Stimulated activated CD4-positive, alpha-beta T cell treated with anti-CD3 and anti-CD28 coated beads, Interleukin-4, amount 100 ng/mL, for 48 hours (primary cell): ENCODE measurements at regions not wholly inside any gene's neighbourhood (a gene's known extent, or its start where the extent isn't known, plus 50 kb on each side); places are given as distances from the start of the nearest gene placed in this dataset.

Experiments
- DNase-seq, 2 donors: peaks; one replicate each; pipeline ENCODE4 v3.0.0-alpha.2; 2020; ENCODE audit warnings: low read depth in 2 of 2

DNA sequence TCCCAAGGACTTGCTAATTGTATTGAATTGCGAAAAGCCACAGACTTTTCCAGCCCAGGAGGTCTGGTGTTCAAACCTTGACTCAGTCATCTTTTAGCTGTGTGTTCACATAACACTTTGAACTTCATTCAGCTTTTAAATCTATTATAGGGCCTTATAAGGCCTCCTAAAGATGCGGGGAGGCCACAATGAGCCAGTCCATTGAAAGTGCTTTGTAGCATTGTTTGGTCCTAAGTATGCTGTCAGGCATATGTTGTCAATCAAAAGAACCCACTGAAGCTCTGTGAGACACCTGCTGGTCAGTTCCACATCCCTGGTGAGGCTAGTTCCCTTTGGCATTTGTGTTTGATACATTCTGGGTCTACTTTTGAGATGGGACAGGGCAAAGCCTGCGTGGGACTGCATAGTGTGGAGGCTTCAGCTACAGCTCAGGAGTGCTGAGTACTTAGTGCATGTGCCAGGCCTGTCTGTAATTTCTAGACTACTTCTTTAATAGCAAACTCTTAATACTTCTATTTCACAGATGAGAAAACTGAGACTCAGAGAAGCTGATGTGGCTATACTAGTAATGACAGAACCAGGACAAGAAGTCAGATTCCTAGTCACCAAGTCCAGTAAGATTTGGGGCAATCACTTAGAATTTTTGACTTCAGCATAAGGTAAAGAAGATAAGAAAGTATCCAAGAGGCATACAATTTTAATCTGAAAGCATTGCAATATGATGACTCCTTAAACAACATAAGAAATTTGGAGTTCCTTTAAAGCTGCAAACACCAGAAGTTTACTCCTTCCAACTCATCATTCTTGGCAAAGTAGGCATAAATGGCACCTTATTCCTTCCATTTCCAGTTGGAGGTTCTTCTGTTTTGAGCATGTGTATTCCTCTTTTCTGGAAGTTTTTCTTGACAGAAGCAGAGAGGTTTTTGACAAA lies 213.0 kb downstream of the PDCD6IP start:
- no peak for DNase-seq

DNA sequence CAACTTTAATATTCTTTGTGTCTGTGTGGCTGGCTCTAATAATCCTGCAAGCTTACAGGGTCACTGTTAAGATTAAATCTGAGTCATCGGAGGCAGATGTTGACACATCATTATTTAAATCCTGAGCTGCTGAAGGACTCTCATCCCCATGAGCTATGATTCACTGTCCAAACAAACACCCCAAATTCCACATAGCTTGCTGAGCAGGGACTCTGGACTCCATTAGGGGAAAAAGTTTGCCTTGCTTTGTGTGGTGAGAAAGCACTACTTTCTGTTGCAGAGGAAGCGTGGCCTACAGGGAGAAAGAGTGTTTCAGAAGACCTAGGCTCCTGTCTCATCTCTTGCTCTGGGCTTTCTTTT lies 213.7 kb downstream of the PDCD6IP start:
- DNase-seq = no peak

DNA sequence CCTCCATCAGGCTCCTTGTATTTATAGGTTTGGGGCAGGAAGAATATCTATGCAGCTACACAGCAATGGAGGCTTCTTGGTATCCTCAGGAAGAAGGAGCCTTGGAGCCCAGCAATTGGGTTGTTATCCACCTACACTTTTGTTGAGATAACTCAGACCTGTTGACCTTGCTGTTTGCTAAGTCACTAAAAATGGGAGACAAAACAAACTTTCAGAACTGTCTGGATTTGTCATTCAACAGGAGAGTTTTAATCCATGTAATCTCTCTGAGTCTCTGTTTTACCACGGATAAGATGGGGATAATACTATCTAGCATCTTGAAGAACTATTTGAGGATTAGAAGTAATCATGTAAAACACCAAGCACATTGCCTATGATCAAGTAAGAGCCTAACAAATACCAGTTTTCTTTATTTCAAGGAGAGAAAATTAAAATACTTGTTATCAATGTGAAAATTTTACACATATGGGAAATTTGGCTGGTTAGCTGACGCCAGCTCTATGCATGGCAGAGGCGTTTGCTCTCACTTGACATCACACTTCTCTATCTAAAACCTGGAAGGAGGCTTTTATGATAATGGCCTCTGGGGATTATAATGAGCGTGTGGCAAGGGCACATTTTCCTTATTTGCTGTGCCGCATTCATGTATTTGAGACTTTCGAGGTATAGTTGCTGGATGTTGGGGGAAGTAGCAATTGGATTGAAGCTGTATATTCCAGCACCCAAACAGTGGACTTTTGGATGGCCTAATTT lies 215.6 kb downstream of the PDCD6IP start:
- no peak for DNase-seq

DNA sequence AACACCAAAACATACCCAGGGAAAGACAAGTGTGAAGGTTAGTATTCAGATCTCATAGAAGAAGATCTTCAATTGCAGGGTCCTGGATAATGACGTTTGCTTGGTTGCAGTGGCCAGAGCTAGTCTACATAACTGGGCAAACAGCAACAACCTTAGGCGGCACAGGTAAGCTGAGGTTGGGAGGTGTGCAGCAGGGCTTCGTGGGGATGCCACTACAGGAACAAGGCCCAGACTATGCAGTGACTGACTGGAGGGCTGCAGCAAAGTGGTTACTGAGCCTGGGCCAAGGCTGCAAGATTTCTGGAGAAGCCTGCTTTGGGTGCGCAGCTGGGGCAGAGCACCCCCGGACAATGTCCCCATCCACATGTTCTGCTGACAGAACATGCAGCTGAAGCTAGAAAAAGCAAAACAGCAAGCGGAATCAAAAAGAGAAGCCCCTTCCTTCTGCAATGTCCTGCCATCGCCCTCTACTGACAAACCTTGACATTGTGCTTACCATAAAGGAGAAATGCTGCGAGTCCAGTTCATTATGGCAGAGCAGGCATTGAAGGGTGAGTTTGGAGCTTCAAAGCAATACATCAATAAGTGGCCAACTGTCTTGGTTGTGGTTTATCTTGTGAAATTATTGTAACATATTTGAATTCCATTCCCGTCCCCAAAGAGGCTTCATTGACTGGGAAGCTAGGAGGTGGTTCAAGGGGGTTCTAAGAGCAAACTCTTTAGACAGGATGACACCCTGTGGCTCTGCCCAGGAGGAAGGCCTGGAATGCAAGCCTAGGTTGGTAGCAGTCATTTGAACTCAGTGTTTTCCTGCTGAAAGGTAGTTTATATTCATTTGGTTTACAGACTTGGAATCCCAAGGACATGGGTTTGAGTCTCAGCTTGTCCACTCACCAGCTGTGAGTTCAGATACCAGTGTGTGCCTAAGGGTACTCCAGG lies 217.0 kb downstream of the PDCD6IP start:
- DNase-seq = no peak

DNA sequence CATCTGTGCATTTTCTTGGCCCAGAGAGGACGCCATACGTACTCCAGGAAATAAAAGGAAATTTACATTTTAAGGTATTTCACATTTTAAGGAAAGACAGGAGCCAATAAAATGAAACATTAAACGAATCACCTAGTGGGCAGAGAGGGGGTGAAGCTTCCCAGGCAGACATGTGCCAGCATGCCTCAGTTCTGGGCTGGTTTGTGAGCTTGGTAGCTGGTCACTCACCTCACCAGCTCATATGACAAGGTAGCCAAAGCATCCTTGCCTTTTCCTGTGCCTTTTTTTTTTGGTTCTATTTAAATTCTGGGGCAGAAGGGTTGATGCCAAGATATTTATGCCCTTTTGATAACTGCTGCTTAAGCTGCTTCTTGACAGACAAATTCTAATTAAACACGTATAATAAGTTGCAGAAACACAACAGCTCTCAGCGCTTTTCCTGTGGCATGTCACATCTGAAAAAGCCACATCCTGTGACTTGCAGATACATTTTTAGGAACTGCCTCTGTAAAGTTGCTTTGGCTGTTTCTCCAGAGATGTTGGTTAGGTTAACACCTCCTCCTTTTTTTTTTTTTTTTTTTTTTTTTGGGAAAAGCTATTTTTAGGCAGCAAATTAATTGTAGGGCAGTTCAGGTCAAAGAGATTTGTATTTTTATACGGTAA lies 218.6 kb downstream of the PDCD6IP start:
- no peak for DNase-seq

DNA sequence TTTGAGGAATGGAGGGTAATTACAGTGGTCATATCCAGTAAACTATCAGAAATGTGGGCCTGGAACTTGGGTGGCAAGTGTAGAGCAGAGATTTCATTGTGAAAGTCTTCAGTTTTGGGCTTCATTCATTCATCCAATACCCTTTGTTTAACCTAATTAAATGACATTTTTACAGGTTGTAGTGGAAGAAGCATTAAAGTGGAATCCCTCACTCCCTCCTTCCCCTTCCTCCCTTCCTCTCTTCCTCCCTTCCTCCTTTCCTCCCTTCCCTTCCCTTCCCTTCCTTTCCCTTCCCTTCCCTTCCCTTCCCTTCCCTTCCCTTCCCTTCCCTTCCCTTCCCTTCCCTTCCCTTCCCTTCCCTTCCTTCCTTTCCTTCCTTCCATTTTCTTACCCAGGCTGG lies 219.3 kb downstream of the PDCD6IP start:
- DNase-seq = no peak

DNA sequence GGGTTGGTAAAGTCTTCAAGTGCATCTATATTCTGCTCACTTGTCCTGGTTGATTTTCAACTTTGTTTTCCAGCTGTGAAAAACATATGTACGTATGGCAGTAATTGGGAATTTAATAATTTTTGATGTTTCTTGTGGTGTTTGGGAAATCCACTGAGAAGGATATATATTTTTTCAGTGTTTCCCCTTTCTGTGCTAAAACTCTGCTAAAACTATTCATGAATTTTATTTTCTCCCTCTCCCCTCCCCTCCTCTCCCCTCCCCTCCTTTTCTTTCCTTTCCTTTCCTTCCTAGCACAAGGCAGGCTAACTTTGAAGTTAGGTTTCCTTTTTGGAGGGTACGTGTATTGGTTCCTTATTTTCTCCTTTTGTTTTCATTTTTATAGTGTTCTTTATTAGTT lies 220.7 kb downstream of the PDCD6IP start:
- no peak for DNase-seq

DNA sequence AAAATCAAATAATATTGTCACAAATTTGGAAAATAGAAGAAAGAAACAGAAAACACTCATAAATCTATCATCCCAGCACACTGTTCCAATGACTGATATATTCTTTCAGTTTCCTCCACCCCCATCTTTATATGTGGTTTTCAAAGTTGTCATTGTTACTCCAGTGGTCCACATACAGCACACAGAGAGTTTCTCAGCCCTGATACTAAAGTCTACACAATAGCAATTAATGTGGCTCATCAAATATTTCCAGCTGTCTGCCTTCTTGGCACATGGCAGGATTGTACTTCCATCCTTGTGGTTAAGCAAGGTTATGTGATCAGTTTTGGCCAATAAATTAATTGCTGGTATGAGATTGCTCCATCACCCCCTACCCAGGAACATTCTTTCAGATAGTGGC lies 221.7 kb downstream of the PDCD6IP start:
- no peak for DNase-seq

DNA sequence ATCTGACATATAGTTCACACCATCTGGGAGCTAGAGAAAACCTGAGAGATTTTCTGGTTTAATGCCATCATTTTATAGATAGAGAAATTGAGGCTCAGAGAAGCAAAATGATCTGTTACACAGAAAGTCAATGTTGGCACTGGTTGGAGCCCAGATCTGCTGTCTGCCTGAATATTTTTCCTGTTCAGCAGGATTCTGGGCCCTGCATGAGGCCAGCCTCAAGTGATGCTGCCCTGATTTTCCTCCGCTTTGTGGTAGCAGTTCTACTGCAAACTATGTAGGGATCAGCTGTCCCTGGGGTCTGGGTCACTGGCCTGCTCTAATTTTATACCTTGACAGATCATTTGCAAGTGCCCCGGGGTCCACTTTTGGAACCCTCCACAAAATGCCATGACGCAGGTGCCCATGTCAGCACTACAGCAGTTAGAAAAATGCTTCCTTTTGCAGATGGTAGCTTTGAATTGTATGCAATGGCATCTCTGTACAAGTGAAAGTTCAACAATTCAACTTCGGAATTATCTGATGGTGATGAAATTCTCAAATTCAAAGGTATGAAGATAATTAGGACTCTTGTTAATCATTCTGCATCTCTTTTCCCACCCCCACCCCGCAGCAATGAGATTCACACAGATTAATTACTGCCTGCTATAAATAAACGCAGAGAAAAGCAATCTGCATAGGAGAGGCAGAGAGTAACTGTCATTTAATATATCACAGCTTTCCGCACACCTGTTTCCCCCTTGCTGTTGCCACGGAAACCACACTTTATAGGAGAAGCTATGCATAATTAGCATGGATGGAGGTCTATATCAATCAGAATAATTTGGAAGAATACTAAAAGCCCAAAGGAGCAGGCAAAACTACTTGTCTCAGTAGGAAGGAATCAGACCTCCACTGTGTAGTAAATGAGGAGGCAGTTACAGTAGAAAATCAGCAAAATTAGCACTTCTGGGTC lies 222.6 kb downstream of the PDCD6IP start:
- no peak for DNase-seq

DNA sequence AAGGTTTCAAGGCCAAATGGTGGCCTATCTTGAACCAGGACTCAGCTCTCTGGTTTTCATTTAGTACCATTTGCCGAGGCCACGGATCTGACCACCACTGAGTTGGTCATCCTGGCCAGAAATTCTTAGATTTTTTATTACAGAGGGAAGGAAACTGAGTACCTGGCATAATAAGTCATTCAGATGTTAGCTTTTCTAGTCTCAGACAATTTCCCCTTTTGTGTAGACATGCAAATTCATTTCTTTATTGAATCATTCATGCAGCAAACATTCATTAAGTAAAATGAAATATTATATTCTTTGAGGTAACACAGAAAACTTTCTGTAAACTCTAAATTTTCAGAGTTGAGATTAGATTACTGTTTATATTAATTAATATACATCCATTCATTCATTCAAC lies 223.7 kb downstream of the PDCD6IP start:
- DNase-seq = no peak

DNA sequence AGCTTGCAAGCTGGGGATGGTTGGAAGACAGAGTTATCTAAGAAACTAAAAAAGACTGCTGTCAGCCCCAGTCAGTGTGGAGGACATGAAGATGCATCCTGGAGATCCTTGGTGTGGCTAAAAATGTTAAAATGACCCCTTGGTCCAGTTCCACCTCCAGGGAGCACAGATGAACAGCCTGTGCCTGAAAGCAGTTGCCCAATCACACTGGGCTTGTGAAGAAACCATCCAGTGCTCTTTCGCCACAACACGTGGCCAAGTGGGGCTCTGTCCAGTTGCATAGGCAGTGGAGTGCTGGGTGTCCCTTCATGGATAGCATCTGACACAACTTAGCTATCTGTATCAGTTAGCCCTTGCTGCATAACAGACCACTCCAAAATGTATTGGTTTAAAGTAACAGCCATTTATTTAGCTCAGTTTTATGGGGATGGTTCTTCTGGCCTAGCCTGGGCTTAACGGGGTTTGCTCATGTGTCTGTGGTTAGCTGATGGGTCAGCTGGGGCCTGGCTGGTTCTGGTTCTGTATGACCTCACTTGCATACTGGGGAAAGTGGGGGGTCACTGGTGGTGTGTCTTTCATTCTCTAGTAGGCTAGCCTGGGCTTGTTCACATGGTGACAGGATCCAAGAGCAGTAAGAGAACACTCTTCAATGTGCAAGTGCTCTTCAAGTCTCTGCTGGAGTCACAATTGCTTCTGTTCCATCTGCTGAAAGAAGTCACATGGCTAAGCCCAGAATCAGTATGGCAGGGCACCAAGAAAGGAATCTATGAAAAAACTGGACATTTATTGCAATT lies 226.2 kb downstream of the PDCD6IP start:
- no peak for DNase-seq

DNA sequence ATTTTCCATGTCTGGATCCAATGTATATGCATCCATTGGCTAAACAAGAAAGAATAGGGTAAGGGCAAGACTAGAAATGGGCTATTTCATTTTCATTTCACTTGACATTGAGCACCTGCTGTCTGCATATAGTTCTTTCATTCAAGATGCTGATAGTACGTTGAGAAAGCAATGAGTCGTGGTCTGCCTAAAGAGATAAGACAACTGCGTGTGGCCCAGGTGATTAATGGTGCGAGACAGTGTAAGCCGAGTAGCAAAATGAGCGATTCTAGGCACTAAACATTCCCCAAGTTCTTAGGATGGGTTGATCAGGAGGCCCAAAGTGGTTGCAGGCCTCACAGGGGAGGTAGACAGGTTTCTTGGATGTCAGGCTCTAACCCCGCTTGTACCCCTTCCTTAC lies 235.4 kb downstream of the PDCD6IP start:
- DNase-seq = no peak

DNA sequence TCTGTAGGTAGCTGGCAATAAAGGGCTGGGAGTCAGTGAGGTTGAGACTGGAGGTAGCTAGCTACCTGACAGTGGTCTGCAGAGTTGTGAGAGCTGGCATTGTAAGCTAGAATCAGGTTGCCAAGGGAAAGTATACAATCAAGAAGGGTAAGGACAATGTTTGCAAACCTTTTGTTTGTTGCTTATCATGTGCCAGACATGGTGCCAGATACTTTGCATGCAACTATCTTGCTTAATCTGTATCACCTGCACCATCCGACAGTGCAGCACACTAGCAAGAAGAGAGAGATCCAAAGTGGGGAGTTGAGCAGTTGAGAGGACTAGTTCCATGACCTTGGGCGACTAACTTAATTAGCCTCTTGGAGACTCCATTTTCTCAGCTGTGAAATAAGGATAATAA lies 236.4 kb downstream of the PDCD6IP start:
- no peak for DNase-seq

DNA sequence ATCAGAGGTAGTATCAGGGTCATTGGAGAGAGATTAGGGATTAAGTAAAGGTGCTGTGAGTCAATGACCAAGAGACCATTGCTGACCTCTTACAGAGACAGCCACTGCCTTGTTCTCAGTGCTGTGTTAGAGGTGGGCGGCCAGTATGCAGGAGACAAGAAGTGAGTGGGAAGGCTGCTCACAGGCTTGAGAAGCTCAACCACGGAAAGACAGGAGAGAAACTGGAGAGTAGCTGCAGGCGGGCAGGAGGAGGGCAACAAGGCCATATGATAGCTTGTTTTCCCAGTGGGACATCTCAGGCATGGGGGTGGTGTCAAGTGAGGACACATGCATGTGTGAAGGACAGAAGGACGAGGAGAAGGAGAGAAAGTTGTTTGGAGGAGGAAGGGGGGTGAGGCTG lies 237.3 kb downstream of the PDCD6IP start:
- DNase-seq = no peak

DNA sequence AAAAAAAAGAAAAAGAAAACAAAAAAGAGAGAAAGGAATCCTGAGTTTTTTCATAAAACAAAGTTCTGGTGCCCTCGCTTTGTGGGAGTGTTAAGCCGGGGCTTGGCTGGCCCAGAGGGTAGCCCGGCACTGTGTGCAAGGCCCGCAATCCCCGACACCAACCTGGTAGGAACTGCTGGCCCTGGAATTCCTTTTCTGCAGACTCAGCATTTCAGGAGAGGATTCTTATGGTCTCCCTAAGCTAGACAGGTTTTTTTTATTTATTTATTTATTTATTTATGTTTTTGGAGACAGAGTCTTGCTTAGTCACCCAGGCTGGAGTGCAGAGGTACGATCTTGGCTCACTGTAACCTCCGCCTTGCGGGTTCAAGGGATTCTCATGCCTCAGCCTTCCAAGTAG lies 238.8 kb downstream of the PDCD6IP start:
- no peak for DNase-seq

DNA sequence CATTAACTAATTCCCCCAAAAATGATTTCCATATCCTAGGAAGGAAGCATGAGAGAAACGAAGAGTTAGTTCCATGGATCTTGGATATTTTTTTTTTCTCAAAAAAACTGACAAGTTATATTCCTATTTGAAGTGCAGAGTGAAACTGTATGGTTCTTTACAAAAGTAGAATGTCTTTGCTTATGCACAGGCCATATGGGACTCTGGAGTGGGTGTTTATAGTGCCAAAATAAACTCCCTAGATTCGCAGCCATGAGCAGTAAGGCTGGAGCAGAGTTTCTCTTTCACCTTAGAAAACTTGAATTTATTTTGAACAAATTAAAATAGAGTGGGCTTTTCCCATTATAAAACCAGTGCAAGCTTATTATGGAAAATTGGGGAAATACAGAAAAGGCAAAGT lies 239.7 kb downstream of the PDCD6IP start:
- no peak for DNase-seq

DNA sequence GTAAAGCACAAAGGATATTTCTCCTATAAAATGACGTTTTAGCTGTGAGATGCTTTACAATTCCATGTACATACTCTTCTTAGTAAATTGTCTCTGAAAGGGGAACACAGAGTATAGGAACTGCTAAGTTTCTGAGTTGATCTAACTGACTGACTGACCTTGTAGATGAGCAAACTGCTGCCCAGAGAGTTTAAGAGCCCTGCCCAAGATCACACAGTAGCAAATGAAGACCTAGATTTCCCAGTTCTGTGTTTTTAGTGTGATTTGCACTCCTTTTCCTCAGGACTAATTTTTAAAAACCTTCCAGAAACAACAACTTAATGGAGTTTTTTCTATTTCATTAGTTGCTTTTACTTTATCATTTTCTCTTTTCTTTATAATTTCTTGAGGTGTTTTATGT lies 247.7 kb downstream of the PDCD6IP start:
- DNase-seq = no peak

DNA sequence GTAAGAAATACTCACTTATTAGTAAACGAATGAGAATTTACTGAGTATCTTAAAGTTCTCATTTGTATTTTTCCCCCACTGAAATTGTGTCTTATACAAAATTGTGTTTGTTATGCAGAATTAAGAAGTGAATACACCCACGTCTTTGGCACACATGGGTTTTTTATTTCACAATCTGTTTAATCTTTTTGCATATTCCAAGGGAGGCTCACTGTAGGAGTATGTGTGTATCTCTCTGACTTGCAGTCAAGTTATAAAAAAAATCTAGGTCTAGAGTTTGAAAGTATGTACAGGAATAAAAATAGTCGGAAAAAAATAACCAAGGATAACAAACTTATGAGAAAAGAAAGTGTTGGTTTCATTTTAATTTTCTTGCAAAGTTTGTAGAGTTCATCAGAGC lies 255.2 kb downstream of the PDCD6IP start:
- no peak for DNase-seq

DNA sequence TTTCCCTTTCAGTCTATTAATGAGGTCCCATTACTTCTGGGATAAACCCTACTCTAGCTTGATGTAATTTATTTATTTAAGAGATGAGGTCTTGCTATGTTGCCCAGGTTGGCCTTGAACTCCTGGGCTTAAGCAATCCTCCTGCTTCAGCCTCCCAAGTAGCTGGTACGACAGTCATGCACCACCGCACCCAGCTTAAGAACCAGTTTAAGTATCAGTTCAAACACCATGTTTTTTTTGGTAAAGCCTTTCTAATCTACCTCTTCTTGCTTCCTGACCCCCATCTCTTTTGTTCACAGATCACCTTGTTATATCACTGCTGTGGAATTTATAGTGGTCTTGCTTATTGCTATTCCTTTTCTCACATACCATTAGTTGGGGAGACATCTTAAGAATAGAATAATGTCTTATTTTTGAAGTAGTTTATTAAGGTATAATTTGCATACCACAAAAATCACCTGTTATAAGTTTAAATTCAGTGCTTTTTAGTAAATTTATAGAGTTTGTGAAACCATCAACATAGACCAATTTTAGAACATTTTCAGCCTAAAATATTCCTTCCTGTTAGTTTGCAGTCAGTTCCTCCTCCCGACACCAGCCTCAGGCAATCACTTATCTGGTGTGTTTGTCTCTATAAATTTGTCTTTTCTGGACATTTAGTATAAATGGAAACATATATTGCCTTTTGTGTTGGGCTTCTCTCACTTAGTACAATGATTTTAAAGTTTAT lies 257.9 kb downstream of the PDCD6IP start:
- no peak for DNase-seq
